Heart right ventricle (tissue), 16 donors: ENCODE measurements at regions not wholly inside any gene's neighbourhood (a gene's known extent, or its start where the extent isn't known, plus 50 kb on each side); places are given as distances from the start of the nearest gene placed in this dataset.

ENCODE experiments used
- ATAC-seq, 8 donors: fragments of 200-7000 bp; cut with Tn5 transposase; one replicate each; pipeline ENCODE4 v1.9.1; 2020; ENCODE audit warnings: mild to moderate bottlenecking in 8 of 8, moderate library complexity in 8 of 8, moderate number of reproducible peaks in 1 of 8
- DNase-seq, 2 donors: peaks; one replicate each; pipeline ENCODE4 v3.0.0-alpha.2; 2020
- H3K27ac ChIP-seq, 10 donors: fragments of 200-600 bp; sonication (generic) in 2 of 10; one replicate each; pipeline versions ENCODE4 v1.5.0 to v1.8.0; 2020 to 2022; ENCODE audit warnings: mild to moderate bottlenecking in 3 of 10
- H3K27me3 ChIP-seq, 7 donors: fragments of 200-600 bp; one replicate each; pipeline ENCODE4 v1.8.0; 2021 to 2022; ENCODE audit warnings: mild to moderate bottlenecking in 2 of 7
- H3K36me3 ChIP-seq, 9 donors: fragments of 200-600 bp; sonication (generic) in 1 of 9; one replicate each; pipeline versions ENCODE4 v1.5.0 to v1.8.0; 2020 to 2022; ENCODE audit warnings: mild to moderate bottlenecking in 2 of 9
- H3K4me1 ChIP-seq, 9 donors: fragments of 200-600 bp; sonication (generic) in 1 of 9; one replicate each; pipeline versions ENCODE4 v1.5.0 to v1.8.0; 2020 to 2022; ENCODE audit warnings: mild to moderate bottlenecking in 4 of 9
- H3K4me3 ChIP-seq, 10 donors: fragments of 200-600 bp; sonication (generic) in 2 of 10; one replicate each; pipeline versions ENCODE4 v1.5.0 to v1.8.0; 2020 to 2022; ENCODE audit warnings: mild to moderate bottlenecking in 7 of 10, moderate library complexity in 2 of 10
- H3K9me3 ChIP-seq, 11 donors: fragments of 200-600 bp in 10 of 11; sonication (generic) in 2 of 11; one replicate each; pipeline versions ENCODE4 v1.5.0 to v1.8.0; 2013 to 2022; ENCODE audit warnings: mild to moderate bottlenecking in 2 of 11, control low read depth in 1 of 11, moderate library complexity in 1 of 11
- CTCF ChIP-seq, 9 donors: fragments of 200-600 bp; sonication (generic) in 2 of 9; IDR thresholded peaks; one replicate each; pipeline versions ENCODE4 v1.5.0 to v1.8.0; 2021 to 2022; ENCODE audit warnings: antibody characterized with exemption in 9 of 9, mild to moderate bottlenecking in 5 of 9, moderate library complexity in 1 of 9
- WGBS, 2 donors: extraction: QIAGEN DNeasy Blood & Tissue Kit; methylation state at CpG; one replicate each; pipeline ENCODE4 v1.1.7; 2013; ENCODE audit warnings: inconsistent platforms in 1 of 2; 5-methylcytosine and 5-hydroxymethylcytosine counted together
- intact Hi-C, 10 donors: fragments of 100-400 bp; cut with DNase I; formaldehyde crosslinking; loops; one replicate each; pipeline versions ENCODE4 v1.11.1 to v1.14.2; 2022
- donor health status: Arrhythmogenic right ventricular cardiomyopathy.
- donor health status: ischemic (EF 13 %, LVEDD 7.1; RV severe dilation, severe dysfunction).
- donor health status: healthy with polysubstance abuse.
- donor health status: DM: no; HTN: yes; CAD: no.
- donor health status: DM: no; HTN: no; CAD: no.
- donor health status: ischemic (EF 25% LVEDD 6.9; RV normal size, moderate dysfunction).
- donor health status: ischemic (EF 25% LVEDD 5.7; RV mildly dilated, moderate dysfunction).
- donor health status: healthy.
- donor health status: DM: yes; HTN: yes; CAD: no.
- donor health status: Ischemic cardiomyopathy.
- donor health status: ischemic (EF 35%, LVEDD 5.7; RV mildly dilated, moderate dysfunction).
- donor health status: nonischemic (EF 11% LVEDD 7.7; RV severe dilation, severe dysfunction).
- donor health status: DM: yes; HTN: yes; CAD: no.
- donor health status: PGD.
- donor health status: ischemic (EF 29% LVEDD 5.4; RV normal size, mild dysfunction).
- donor health status: nonischemic (EF 23%, LVEDD 6.1; RV moderate dilation, normal function).

GRCh38 chrX:142503967-142504643 lies 299.0 kb upstream of the MAGEC2 start:
- intact Hi-C loops: no loop called here
- no peak for TF ChIP-seq CTCF (IDR thresholded peaks at IDR 0.05)

GRCh38 chrX:142502441-142502840 lies 297.4 kb upstream of the MAGEC2 start:
- 56 to 61% methylated on average over 2 of the region's 2 CpGs for WGBS, 2 donors
- Histone ChIP-seq H3K27ac (no peak overlapping the region), H3K36me3 (no peaks in the 10 kb centered on the region), H3K4me3 (no peak overlapping the region), H3K9me3 (no peaks in the 10 kb centered on the region), H3K27me3 (no peaks in the 10 kb centered on the region), H3K4me1 (no peaks in the 10 kb centered on the region)
- intact Hi-C loops: no loop called here
- TF ChIP-seq CTCF (IDR thresholded peaks at IDR 0.05): no peak
- no peak for DNase-seq
- ATAC-seq: no peak

More at GRCh38 chrX:142503967-142504643, 299.0 kb upstream of the MAGEC2 start:
- 72 to 78% methylated on average over 5 of the region's 5 CpGs for WGBS, 2 donors
- Histone ChIP-seq H3K4me1 (no peaks in the 10 kb centered on the region), H3K27ac (no peak overlapping the region), H3K4me3 (no peak overlapping the region), H3K9me3 (no peaks in the 10 kb centered on the region), H3K27me3 (no peaks in the 10 kb centered on the region), H3K36me3 (no peaks in the 10 kb centered on the region)
- DNase-seq (no peak), ATAC-seq (no peak)

DNA sequence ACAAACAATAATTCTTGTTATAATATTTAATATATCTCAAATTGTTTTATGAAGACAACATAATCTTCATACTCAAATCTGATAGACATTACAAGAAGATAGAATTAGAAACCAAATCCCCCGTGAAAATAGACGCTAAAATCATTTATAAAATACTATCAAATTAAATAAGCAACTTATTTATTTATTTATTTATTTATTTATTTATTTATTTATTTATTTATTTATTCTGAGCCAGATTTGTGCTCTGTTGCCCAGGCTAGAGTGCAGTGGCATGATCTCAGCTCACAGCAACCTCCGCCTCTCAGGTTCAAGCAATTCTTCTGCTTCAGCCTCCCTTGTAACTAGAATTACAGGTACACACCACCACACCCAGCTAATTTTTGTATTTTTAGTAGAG lies 294.9 kb upstream of the MAGEC2 start:
- intact Hi-C loops: no loop called here
- no peak for DNase-seq
- Histone ChIP-seq H3K36me3 (no peaks in the 10 kb centered on the region), H3K4me3 (no peak overlapping the region), H3K27ac (no peak overlapping the region), H3K9me3 (no peaks in the 10 kb centered on the region), H3K27me3 (no peaks in the 10 kb centered on the region), H3K4me1 (no peaks in the 10 kb centered on the region)
- no peak for TF ChIP-seq CTCF (IDR thresholded peaks at IDR 0.05)
- 93 to 96% methylated on average over 3 of the region's 3 CpGs for WGBS, 2 donors
- ATAC-seq: no peak

DNA sequence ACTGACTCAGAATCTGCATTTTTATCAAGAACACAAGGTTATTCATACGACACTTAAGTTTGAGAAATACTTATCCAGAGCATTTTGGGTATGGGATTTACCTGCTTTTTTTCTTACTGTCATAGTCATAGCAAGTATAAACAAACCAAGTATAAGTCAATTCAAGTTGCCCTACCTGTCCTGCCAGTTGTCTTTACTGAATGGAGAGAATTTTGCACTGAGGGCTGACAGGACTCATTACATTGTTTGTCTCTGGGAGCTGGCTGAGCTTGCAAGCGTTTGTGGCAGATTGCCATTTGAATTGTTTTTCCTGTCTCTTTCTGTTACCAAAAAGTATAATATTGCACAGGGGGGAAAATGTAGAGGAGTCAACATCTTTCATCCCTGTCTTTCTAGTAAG lies 278.9 kb upstream of the MAGEC2 start:
- Histone ChIP-seq H3K9me3 (peaks cover 0 to 5% (median 0%) of the 10 kb centered on the region in 11 donors), H3K4me1 (no peaks in the 10 kb centered on the region), H3K27me3 (no peaks in the 10 kb centered on the region), H3K36me3 (no peaks in the 10 kb centered on the region), H3K4me3 (no peak overlapping the region), H3K27ac (no peak overlapping the region)
- intact Hi-C loops: no loop called here
- no peak for DNase-seq
- 80 to 81% methylated on average over 2 of the region's 2 CpGs for WGBS, 2 donors
- no peak for ATAC-seq
- no peak for TF ChIP-seq CTCF (IDR thresholded peaks at IDR 0.05)
